DND-41 (cell line): ENCODE measurements at regions not wholly inside any gene's neighbourhood (a gene's known extent, or its start where the extent isn't known, plus 50 kb on each side); places are given as distances from the start of the nearest gene placed in this dataset.

Experiments used
- CTCF ChIP-seq: IDR thresholded peaks from 2 replicates; pipeline ENCODE4 v1.5.1; 2012; ENCODE audit warnings: borderline replicate concordance, low read length, moderate library complexity, mild to moderate bottlenecking; ENCODE audit not compliant: poor library complexity, severe bottlenecking; ENCODE audit errors: extremely low read depth
- EZH2 ChIP-seq: IDR thresholded peaks from 3 replicates; pipeline ENCODE4 v1.6.1; 2012; ENCODE audit warnings: borderline replicate concordance, low read depth, mild to moderate bottlenecking, moderate library complexity, low read length, inconsistent platforms; ENCODE audit not compliant: severe bottlenecking

- TF ChIP-seq CTCF (no peak), EZH2 (no peak)
Measured at GRCh38 chr4:119794113-119794512, 165.5 kb upstream of the PDE5A start.
